HepG2 (cell line): ENCODE measurements at regions not wholly inside any gene's neighbourhood (a gene's known extent, or its start where the extent isn't known, plus 50 kb on each side); places are given as distances from the start of the nearest gene placed in this dataset.

Source experiments
- CBX5 ChIP-seq: sonication (generic); formaldehyde crosslinking; IDR thresholded peaks from 2 replicates; pipeline ENCODE4 v1.4.0; 2020; ENCODE audit warnings: missing genetic modification reagents, borderline replicate concordance
- CREB1 ChIP-seq, 2 experiments: fragments of 450-650 bp in 1 of 2; IDR thresholded peaks; 2 replicates each; pipeline ENCODE4 v1.6.1; 2016 to 2017; ENCODE audit warnings: control low read depth in 1 of 2, mild to moderate bottlenecking in 1 of 2, missing compliant biosample characterization in 1 of 2, missing genetic modification characterization in 1 of 2
- EP300 ChIP-seq, 3 experiments: sonication (generic) in 1 of 3; formaldehyde crosslinking in 1 of 3; IDR thresholded peaks; 2 replicates each; pipeline versions ENCODE4 v1.5.1 to v1.6.1; 2011 to 2020; ENCODE audit warnings: low read depth in 2 of 3, low read length in 2 of 3, borderline replicate concordance in 1 of 3, improper control_type of control experiment in 1 of 3, mild to moderate bottlenecking in 1 of 3, missing genetic modification reagents in 1 of 3, moderate library complexity in 1 of 3
- FOXK1 ChIP-seq: sonication (generic); formaldehyde crosslinking; IDR thresholded peaks from 2 replicates; pipeline ENCODE4 v1.4.0; 2020; ENCODE audit warnings: low read depth, missing genetic modification reagents, borderline replicate concordance
- GABPA ChIP-seq, 2 experiments: IDR thresholded peaks; 2 replicates each; pipeline ENCODE4 v1.6.1; 2011 to 2016; ENCODE audit warnings: low read depth in 2 of 2, low read length in 1 of 2, missing biosample characterization in 1 of 2, missing genetic modification characterization in 1 of 2
- NFYB ChIP-seq: sonication (generic); formaldehyde crosslinking; IDR thresholded peaks from 2 replicates; pipeline ENCODE4 v1.4.0; 2020; ENCODE audit warnings: missing genetic modification reagents
- SAFB2 ChIP-seq: sonication (generic); formaldehyde crosslinking; IDR thresholded peaks from 2 replicates; pipeline ENCODE4 v1.5.1; 2020; ENCODE audit warnings: missing genetic modification reagents, low read depth, mild to moderate bottlenecking, borderline replicate concordance
- ZKSCAN8 ChIP-seq: IDR thresholded peaks from 2 replicates; pipeline ENCODE4 v1.6.1; 2016; ENCODE audit warnings: borderline replicate concordance, missing genetic modification reagents, missing compliant biosample characterization
- ZMYM2 ChIP-seq: sonication (generic); formaldehyde crosslinking; IDR thresholded peaks from 2 replicates; pipeline ENCODE4 v1.8.0; 2022; ENCODE audit warnings: mild to moderate bottlenecking, missing genetic modification reagents
- TF ChIP-seq, protein P1 (sequence below): sonication (generic); formaldehyde crosslinking; IDR thresholded peaks from 2 replicates; pipeline ENCODE4 v1.5.0; 2020; ENCODE audit warnings: mild to moderate bottlenecking, missing genetic modification reagents, moderate library complexity
- TF ChIP-seq, protein P2 (sequence below), 2 experiments: sonication (generic) in 1 of 2; formaldehyde crosslinking in 1 of 2; IDR thresholded peaks; 2 replicates each; pipeline versions ENCODE4 v1.5.1 to v1.6.1; 2011 to 2020; ENCODE audit warnings: borderline replicate concordance in 1 of 2, low read depth in 1 of 2, low read length in 1 of 2, mild to moderate bottlenecking in 1 of 2, missing genetic modification reagents in 1 of 2, moderate library complexity in 1 of 2
- TF ChIP-seq, protein P3 (sequence below): sonication (generic); formaldehyde crosslinking; IDR thresholded peaks from 2 replicates; pipeline ENCODE4 v1.4.0; 2020; ENCODE audit warnings: missing genetic modification reagents, low read depth, mild to moderate bottlenecking, borderline replicate concordance

DNA sequence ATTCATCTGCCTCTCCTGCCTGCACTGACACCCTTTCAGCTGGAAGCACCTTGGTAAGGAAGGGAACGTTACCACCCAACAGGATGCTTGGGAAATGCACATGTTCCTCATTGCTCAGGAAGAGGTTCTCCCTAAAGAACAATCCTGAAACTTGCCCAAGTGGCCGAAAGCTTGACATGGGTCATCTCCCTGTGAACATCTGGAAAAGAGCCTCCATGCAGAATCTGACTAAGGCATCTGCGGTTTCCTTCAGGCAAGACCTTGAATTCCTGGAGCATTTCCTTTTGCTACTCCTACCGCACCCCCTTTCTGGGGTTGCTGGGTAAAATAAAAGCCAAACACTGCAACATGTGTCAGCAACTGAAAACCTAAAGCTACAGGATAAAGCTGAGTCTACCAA lies 68.7 kb upstream of the SNRK start:
- TF ChIP-seq GABPA (IDR thresholded peaks at IDR 0.05; ENCODE audit: low read depth, low read length) (no peak), GABPA (CRISPR knock-in tag; IDR thresholded peaks at IDR 0.05; ENCODE audit: low read depth) (no peak), EP300 (IDR thresholded peaks at IDR 0.05; ENCODE audit: low read depth in 2 of 2, low read length in 2 of 2) (no peak), EP300 (CRISPR knock-in tag; IDR thresholded peaks at IDR 0.05; ENCODE audit: borderline replicate concordance) (no peak), CREB1 (IDR thresholded peaks at IDR 0.05) (no peak), CREB1 (CRISPR knock-in tag; IDR thresholded peaks at IDR 0.05) (no peak), ZKSCAN8 (CRISPR knock-in tag) (no peak), ZMYM2 (CRISPR knock-in tag) (no peak), FOXK1 (CRISPR knock-in tag) (no peak), CBX5 (CRISPR knock-in tag) (no peak), SAFB2 (CRISPR knock-in tag) (no peak), NFYB (CRISPR knock-in tag) (no peak)
- TF ChIP-seq, protein P1, sequence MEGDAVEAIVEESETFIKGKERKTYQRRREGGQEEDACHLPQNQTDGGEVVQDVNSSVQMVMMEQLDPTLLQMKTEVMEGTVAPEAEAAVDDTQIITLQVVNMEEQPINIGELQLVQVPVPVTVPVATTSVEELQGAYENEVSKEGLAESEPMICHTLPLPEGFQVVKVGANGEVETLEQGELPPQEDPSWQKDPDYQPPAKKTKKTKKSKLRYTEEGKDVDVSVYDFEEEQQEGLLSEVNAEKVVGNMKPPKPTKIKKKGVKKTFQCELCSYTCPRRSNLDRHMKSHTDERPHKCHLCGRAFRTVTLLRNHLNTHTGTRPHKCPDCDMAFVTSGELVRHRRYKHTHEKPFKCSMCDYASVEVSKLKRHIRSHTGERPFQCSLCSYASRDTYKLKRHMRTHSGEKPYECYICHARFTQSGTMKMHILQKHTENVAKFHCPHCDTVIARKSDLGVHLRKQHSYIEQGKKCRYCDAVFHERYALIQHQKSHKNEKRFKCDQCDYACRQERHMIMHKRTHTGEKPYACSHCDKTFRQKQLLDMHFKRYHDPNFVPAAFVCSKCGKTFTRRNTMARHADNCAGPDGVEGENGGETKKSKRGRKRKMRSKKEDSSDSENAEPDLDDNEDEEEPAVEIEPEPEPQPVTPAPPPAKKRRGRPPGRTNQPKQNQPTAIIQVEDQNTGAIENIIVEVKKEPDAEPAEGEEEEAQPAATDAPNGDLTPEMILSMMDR = no peak
- TF ChIP-seq, protein P2, sequence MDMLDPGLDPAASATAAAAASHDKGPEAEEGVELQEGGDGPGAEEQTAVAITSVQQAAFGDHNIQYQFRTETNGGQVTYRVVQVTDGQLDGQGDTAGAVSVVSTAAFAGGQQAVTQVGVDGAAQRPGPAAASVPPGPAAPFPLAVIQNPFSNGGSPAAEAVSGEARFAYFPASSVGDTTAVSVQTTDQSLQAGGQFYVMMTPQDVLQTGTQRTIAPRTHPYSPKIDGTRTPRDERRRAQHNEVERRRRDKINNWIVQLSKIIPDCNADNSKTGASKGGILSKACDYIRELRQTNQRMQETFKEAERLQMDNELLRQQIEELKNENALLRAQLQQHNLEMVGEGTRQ (IDR thresholded peaks at IDR 0.05; ENCODE audit: low read depth, low read length) = no peak
- TF ChIP-seq, protein P2 (CRISPR knock-in tag; IDR thresholded peaks at IDR 0.05; ENCODE audit: borderline replicate concordance) = no peak
- TF ChIP-seq, protein P3, sequence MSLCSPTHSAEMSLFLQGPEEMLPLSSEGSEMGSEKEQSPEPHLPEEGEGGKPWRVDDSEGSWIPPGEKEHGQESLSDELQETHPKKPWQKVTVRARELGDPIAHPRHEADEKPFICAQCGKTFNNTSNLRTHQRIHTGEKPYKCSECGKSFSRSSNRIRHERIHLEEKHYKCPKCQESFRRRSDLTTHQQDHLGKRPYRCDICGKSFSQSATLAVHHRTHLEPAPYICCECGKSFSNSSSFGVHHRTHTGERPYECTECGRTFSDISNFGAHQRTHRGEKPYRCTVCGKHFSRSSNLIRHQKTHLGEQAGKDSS (CRISPR knock-in tag) = no peak
